Umbilical cord (tissue), 1 donor: ENCODE measurements at regions not wholly inside any gene's neighbourhood (a gene's known extent, or its start where the extent isn't known, plus 50 kb on each side); places are given as distances from the start of the nearest gene placed in this dataset.

Source experiments
- DNase-seq: peaks from one replicate; pipeline ENCODE4 v3.0.0-alpha.2; 2015; ENCODE audit warnings: low spot score

DNA sequence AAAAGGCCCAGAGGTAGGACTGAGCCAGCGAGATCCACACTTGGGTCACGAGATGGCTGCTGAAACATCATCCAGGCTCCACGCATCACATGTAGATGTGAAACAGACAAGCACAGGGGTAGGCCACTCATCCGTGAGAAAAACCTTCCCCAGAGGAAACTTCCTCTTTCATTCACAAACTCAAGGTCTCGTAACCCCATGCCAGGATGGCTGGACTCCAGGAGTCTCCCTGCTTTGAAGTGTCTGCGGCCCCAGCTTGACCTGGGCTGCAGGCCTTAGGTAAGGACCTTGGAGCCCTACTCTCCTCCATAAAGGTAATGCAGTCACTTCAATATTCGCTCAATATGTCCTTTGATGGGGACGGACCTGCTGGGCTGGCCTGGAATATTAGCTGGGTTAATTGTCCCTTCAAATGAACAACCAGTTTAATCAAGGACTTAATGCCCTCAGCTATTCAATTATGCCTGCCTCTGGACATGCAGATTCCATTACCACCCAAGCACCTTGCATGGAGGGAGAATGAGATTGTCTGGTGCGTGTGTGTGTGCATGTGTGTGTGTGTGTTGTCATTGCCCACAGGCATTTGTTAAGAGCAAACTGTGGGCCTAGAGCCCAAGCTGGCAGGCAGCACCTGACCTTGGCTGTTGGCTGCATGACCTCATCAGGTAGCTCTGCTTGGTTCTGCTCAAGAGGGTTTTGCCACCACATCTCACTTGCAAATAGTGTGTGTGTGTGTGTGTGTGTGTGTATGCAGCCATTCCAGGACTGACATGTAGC is 186.9 kb upstream of the TLE3 start:
- no peak for DNase-seq

DNA sequence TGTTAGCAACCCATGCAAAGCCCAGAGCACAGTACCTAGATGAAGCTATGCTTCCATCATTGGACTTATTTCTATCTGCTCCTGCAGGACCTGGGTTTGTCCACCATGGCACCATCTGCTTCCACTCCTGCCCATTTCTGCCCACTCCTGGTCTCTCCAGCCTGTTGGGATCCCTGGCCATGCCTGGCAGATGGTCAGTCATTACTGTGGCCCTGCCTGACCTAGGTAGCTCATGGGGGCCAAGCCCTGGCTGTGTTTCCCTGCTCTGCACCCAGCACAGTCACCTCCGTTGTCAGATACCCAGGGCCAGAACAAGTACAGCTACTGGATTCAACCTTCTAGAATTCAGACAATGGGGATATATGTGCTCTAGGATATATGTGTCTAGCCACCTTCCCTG is 185.8 kb upstream of the TLE3 start:
- DNase-seq, result no peak

DNA sequence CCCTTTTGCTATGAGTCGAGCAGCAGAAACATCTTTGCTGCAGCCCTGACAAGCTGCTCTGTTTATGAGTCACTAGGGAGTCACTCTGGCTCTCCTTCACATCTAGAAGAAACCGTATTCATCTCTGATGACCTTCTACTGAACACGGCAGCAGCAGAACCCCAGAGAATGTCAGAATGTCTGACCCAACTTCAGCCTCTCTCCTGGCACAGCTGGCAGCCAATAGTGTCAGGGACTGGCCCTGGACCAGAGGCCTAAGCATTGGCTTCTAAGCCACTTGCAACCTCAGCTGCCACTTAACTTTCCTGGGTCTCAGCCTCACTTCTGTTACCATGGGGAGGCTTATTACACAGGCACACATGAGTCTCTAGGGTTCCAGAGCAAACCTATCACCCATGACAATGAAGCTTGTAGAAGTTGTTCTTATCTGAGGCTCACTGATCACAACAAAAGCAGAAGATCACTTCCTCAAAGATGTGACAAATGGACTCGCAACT is 184.1 kb upstream of the TLE3 start:
- no peak for DNase-seq

DNA sequence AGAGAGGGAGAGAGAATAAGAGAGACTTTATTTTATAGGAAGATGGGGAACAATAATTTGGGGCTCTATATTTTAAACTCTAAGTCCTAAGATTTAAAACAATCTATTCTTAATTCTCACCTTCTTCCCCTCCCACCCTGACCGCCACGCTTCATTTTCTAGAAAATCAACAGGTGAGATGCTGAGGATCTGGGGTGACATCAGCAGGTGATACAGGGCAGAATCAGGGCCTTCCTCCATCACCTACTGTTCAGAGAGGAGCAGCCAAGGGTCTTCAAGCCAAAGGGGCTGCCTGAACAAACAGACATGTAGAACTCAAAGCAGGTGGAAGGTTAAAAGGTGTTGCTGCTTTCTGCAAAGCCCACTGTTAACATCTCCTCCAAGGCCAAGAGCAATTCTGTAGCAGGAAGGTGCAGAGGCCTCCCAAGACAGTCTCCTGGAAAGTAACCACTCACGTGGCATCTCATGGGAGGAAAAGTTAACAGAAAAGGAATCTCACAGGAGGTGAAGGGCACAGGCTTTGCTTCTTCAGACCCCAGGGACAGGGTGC is 183.6 kb upstream of the TLE3 start:
- no peak for DNase-seq

DNA sequence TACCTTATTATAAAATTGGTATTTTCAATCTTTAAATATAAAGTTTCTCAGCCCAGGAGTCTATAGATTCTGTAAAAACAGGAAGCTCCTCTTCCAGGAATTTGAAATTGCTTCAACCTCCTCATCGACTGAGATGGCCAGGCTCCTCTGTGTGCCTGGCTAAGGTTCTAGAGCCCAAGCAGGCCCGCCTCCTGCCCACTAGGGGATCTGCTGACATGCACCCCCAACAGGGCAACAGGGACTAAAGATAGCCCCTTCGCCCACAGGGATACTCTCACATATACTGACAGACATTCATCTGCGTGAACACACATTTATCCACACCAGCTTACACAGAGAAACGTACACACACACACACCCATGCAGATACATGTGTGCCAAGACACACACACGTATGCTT is 183.1 kb upstream of the TLE3 start:
- no peak for DNase-seq

DNA sequence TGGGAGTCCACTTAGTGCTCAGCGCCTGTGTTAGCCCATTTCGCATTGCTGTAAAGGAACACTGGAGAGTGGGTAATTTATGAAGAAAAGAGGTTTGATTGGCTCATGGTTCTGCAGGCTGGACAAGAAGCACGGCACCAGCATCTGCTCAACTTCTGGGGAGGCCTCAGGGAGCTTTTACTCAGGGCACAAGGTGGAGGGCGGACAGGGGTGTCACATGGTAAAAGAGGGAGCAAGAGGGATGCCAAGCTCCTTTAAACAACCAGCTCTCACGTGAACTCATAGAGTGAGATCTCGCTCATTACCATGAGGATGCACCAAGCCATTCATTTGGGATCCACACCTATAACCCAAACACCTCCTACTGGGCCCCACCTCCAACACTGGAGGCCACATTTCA is 181.4 kb upstream of the TLE3 start:
- no peak for DNase-seq

DNA sequence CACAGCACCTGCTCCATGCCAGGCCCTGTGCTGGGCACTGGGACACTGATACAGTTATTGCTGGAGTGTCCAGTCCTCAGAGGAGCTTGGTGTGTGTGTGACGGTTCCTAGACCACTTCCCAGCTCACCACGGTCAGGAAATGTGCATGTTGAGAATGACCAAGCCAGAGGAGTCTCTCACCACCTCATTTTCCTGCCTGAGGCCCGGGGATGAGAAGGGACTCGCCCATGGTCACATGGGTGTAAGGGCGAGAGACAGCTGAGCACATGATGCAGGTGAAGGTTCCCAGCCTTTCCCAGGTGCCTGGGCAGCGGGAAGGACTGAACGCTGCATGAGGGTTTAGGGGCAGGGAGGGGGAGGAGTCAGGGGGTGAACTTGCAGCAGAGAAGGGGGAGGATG is 180.9 kb upstream of the TLE3 start:
- no peak for DNase-seq

DNA sequence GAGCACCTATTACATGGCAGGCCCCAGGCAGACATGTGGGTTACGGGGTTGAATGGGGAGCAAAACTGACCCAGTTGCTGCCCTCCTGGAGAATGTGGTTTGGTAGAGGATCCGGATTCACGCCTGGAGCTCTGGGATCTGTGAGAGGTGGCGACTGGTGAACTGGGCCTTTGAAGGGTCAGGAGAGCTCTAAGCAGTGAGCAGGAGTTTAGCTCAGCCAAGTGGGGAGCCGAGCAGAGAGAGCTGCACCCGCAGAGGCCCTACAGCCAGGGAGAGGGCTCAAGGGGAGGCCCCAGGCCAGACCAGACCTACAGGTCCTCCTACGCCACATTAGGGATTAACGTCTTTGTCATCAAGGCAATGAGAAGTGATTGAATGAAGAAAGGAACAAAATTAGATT is 179.8 kb upstream of the TLE3 start:
- DNase-seq, result no peak

DNA sequence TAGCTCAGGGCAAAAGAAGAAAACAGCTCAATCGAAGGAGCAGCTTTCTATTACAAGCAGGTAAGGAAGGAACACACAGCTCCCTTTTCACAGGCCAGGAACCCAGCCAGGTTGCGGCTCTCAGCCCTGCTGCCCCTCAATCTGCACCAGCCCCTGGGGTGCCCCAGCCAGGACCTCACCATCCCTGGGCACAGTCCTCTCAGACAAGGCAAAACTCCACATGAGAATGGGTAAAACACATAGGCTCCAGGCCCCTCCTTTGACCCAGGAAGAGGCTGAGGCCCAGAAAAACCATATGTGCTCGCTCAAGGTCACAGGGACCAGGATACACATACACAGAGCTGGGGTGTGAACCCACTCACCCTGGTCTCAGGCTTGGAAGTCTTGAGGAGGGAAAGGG is 178.7 kb upstream of the TLE3 start:
- no peak for DNase-seq

DNA sequence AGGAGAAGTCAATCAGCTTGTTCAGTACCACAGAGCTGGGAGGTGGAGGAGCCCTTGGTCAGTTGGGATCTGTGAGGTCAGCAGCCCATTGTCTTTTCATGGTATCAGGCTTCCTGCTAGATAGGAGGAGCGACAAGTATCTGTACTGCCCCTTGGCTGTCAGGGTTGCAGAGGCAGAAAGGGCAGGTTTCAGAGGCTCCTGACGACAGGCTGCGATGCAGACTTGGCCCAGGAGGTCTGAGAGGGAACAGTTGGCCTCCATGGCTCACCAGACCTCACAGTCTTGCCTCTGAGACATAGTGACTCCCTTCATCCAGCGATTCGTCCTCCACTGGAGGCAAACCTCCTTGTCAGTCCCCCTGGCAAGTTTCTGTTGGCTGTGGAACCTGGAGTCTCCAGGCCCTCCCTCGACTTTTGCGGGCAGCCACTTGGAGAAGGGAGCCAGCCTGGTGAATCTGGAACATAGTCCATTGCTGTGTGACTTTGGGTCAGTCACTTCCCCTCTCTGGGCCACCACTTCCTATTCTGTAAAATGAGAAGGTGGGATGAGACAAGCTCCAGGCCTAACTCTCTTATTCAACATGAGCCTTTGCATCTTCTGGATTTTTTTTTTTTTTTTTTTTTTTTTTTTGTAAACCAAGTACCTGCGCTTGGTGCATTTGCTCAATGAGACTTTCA is 177.9 kb upstream of the TLE3 start:
- DNase-seq, result no peak

DNA sequence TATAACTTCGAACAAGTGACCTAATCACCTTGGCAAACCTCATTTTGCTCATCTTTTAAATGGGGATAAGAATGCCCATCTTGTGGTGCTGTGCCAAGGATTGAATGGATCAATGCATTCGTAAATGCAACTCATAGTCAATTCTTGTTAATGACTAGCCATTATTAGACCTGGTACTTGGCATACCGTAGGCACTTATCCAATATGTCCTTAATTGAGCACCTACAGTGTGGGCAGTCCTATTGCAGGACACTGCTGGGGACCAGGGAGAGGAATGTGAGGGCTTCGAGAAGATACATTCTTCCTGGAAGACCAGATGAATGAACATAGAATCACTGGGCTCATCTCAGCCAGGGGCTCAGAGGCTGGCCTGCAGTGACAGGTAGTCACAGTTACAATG is 177.2 kb upstream of the TLE3 start:
- DNase-seq, result no peak

DNA sequence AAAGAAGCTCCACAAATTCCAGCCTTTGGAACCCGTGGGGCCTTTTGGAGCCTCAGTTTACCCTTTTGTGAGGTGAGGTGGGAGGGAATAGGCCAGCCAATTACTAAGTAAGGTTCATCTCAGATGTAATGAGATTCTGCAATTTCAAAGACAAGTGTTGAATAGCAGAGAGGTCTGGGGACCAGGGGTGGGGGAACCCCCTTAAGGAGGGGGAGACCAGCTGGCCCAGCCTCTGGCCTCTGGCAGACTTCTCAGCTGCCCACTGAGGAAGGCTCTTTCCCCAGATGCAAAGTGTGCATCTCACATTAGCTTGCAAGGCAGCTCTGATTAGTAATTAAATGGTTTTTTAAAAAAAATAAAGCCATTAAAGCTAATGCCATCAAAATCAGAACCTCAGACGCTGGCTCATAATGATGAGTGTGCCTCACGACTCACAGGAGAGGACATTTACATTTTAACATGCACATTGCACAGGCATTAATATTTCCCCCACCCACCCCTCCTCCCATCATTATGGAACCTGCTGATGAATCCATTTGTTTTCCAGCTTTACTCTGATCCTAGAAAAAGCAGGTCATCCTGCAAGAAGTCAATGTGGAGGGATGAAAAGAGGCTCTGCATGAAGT is 176.7 kb upstream of the TLE3 start:
- no peak for DNase-seq

DNA sequence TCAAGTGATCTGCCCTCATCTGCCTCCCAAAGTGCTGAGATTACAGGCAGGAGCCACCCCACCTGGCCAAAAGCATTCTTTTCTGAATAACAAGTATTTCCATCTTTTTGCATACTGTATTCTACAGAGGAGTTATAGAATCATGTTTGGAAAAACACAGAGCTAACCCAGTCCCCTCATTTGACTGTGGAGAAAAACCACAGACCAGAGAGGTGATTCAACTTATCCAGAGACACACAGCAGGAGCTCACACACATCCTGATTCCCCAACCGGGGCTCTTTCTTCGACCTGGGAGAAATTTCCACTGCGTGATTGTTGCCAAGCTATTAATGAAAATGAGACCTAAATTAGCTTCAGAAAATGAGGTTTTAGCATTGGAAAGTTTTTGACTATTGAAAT is 176.1 kb upstream of the TLE3 start:
- DNase-seq, result no peak

DNA sequence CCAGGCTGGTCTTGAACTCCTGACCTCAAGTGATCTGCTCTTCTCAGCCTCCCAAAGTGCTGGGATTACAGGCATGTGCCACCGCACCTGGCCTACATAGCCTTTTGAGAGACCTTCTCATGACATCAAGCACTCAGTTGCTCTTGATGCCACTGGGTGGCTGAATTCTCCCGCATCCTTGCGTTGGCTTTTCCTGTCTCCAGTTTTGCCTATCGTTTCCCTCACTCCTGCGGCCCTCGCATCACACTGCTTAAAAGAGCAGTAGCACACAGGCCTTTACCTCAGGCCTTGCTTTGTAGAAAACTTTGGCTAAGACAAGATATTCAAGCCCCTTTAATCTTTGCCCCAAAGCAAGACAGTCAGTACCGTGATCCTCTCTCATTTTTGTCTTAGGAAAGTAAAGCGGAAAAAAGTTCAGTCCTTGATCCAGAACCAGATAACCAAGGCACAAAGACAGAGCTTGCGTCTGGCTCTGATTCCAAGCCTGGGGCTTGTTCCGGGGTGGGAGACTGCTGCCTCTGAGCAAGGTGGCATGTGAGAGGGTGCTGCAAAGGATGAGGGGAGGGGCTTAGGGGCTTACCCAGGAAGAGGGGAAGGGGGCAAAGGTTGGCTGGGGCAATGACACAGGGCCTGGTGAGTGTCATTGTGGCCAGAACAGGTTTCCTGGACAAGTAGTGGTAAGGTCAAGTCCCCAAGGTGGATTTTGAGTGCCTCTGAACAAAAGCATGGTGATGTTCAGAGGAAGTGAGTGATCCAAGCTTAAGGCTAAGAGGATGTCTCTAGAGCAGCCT is 175.0 kb upstream of the TLE3 start:
- DNase-seq, result no peak

DNA sequence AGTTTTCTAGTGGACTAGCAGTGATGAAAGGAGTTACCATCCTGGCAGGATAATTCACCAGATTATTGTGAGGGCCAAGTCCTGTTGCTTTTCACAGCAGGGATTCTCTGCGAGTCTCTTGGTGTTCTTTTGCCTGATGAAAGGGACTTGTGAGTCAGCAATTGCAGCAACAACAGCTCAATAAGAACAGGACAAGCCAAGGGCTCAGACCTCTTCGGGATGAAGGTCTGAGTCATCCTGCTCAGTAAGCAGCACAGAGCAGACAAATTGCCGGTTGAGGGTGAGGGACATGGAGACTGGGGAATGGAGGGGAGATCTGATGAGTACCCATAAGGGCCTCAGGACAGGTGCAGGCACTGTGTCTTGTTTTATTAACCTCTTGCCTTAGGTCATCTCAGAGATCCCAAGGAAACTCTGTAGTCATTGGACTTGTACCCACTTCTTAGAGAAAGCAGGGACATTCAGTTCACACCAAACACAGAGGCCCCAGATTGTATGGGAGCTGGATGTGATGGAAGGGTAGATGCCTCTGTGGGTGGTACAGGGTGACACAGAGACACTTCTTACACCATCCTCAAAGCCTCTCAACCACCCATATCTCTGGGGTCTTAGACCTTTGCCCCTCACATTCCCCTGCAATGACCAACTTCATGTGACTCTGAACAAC is 173.8 kb upstream of the TLE3 start:
- peak; percentile 93 for DNase-seq

DNA sequence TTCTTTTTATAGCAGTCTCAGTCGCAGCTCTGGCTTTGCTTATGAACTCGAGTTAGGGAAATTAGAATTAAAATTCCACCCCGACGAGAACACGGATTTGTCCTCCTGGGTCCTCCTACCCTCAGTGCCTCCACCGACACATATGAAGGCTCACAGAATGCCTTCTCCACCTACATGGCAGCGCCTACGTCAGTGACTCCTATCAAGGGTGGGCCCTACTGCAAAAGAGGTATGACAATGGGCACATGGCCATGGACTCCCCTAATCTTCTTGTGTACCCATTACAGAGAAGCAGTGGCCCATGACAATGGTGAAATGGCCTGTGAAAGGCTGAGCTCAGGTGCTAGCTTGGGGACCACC is 173.0 kb upstream of the TLE3 start:
- DNase-seq, result no peak

DNA sequence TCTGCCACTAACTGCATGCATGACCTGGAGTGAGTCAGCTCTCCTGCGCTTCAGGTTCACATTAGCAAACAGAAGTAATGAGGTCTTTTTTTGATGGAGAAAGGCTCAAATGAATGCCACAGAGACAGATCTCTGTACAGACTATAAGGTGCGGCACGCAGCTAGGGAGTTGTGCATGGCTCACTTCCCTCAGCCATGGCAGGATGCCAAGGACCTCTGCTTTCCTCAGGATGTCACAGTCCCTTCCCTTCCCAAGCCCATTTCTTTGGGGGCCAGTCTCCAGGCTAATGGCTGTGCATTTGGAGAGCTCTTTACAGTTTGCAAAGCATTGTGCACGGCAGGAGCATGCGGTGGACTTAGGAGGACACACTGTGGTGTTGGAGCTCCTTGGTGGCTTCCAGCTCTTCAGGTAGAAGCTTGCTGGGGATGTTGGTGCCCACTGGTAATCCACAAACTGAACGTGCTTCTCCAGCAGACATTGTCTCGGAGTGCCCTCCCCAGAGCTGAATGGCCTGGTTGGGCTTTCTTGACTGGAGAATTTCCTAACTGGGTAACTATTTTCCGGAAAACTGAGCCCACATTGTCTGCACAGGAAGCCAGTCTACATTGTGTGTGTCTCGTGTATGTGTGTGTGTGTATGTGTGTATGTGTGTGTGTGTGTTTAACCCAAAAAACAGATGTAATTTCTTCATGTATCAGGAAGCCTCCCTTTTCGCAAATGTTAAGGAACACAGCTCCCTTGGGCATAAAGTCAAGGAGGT is 172.5 kb upstream of the TLE3 start:
- peak; percentile 68 for DNase-seq

DNA sequence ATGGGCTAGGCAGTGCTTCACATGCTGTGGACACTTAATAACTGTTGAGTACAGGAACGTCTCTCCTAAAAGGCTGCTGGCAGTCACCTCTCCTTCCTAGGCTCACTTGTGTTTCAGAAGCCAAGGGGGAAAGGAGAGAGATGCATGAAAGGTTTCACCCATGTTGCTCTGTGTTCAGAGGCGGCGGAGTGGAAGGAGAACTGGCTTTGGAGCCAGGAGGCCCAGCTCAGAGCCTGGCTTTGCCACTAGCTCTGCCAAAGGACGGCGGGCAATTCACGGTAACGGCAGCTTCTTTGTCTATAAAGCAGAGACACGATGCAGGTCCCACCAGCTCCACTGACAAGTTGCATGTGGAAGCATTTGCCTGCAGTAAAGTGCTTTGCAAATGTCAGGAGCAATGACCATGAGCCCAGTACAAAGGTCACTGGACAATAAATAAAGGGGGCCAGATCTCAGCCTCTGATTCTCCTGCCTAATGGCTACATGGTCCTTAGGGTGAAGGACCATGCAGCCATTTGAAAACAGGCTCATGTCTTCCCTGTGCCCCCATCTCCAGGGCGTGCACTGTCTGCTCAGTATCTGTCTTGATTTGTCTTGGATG is 171.7 kb upstream of the TLE3 start:
- no peak for DNase-seq

DNA sequence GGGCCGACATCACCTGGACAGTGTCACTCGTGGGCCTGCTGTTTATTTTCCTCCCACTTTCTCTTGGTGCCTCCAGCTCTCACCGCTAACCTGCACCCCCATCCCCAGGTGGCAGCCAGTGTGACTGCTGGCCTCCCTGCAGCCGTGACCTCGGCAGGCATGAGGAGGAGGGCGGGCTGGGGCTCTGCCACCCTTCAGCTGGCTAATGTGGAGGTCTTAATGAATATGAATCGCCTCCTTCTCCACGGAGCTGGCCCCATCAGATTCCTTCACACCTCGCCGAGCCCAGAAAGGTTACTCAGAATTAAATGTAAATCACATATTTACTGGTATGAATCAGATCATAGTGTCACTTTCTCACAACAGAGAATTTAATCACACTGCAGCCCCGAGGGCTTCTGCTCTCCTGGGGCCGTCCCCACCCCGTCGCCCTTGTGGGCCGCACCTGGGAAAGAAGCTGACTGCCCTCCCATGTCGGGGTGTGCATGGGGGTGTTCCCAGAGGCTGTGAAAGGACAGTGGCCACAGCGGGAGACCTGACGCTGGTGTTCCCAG is 171.1 kb upstream of the TLE3 start:
- no peak for DNase-seq

DNA sequence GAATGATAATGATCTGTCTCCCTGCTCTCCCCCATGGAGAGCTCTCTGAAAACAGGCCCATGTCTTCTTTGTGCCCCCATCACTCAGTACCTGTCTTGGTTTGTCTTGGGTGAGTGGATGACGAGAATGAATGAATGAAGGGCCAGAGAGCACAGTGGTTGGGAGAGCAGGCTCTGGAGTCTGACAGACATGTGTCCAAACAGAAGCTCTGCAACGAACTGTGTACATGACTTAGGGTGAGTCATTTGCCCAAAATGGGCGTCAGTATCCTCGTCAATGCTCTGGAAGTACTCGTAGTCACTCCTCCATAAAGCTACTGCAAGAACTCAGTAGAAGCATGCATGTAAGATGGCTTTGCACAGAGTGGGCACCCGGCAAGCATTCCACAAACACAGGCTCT is 170.2 kb upstream of the TLE3 start:
- no peak for DNase-seq
